IMR-90 (cell line): ENCODE measurements at regions not wholly inside any gene's neighbourhood (a gene's known extent, or its start where the extent isn't known, plus 50 kb on each side); places are given as distances from the start of the nearest gene placed in this dataset.

Experiments used
- ATAC-seq: fragments of 200-7000 bp; cut with Tn5 transposase; 2 replicates; pipeline ENCODE4 v1.9.1; 2020; ENCODE audit warnings: low read depth, mild to moderate bottlenecking, moderate library complexity
- BruUV-seq: library from RNA; stranded (reverse); fragments of 400-500 nt; replicated peaks from 2 replicates; lab custom pipeline; 2021; lab: Mats Ljungman, UMichigan
- CTCF ChIA-PET: fragments of 300-600 bp; formaldehyde crosslinking; extraction: SDS; loops from one replicate; lab custom pipeline; 2021; ENCODE audit warnings: antibody characterized with exemption; lab: Yijun Ruan, JAX
- POLR2A ChIA-PET: fragments of 300-600 bp; sonication (Branson Sonifier 250); formaldehyde crosslinking; loops from one replicate; lab custom pipeline; 2022; ENCODE audit warnings: antibody characterized with exemption; ENCODE audit not compliant: unreplicated experiment; lab: Charles Lee
- DNase-seq: peaks from one replicate; pipeline ENCODE4 v3.0.0; 2013
- H2AFZ ChIP-seq: replicated peaks from 2 replicates; pipeline ENCODE3; 2013; ENCODE audit warnings: low read length, mild to moderate bottlenecking; ENCODE audit not compliant: poor library complexity
- H2AK5ac ChIP-seq: 2 replicates; pipeline ENCODE4 v1.6.1; 2013; ENCODE audit warnings: low read depth, low read length, inconsistent platforms
- H2AK9ac ChIP-seq: replicated peaks from 2 replicates; pipeline ENCODE3; 2013; ENCODE audit warnings: mild to moderate bottlenecking, low read depth, low read length, moderate library complexity; ENCODE audit not compliant: poor library complexity
- H2BK120ac ChIP-seq: 2 replicates; pipeline ENCODE4 v1.6.1; 2013; ENCODE audit warnings: low read depth, low read length, inconsistent platforms
- H2BK15ac ChIP-seq: 3 replicates; pipeline ENCODE4 v1.6.1; 2013; ENCODE audit warnings: low read depth, low read length, inconsistent platforms
- H2BK20ac ChIP-seq: 2 replicates; pipeline ENCODE4 v1.6.1; 2013; ENCODE audit warnings: low read depth, mild to moderate bottlenecking, inconsistent platforms, low read length, moderate library complexity
- H2BK5ac ChIP-seq: 2 replicates; pipeline ENCODE4 v1.6.1; 2013; ENCODE audit warnings: mild to moderate bottlenecking, low read depth, low read length, inconsistent platforms; ENCODE audit not compliant: poor library complexity, severe bottlenecking
- H3K14ac ChIP-seq: replicated peaks from 2 replicates; pipeline ENCODE4 v1.6.1; 2013; ENCODE audit warnings: low read depth, low read length, inconsistent platforms
- H3K18ac ChIP-seq: 2 replicates; pipeline ENCODE4 v1.6.1; 2013; ENCODE audit warnings: low read depth, low read length, control low read depth
- H3K23ac ChIP-seq: 2 replicates; pipeline ENCODE4 v1.6.1; 2013; ENCODE audit warnings: low read depth, low read length, inconsistent platforms
- H3K27ac ChIP-seq: 2 replicates; pipeline ENCODE4 v1.5.1; 2013; ENCODE audit warnings: mild to moderate bottlenecking, control low read depth, low read length; ENCODE audit not compliant: insufficient read depth
- H3K27me3 ChIP-seq: 2 replicates; pipeline ENCODE4 v1.6.1; 2013; ENCODE audit warnings: low read length; ENCODE audit not compliant: control insufficient read depth, insufficient read depth
- H3K36me3 ChIP-seq: 2 replicates; pipeline ENCODE4 v1.6.1; 2013; ENCODE audit warnings: low read length, mixed read lengths; ENCODE audit not compliant: control insufficient read depth, insufficient read depth
- H3K4ac ChIP-seq: 2 replicates; pipeline ENCODE4 v1.6.1; 2013; ENCODE audit warnings: low read depth, low read length, inconsistent platforms
- H3K4me1 ChIP-seq: 2 replicates; pipeline ENCODE4 v1.6.1; 2013; ENCODE audit warnings: low read length, mixed read lengths; ENCODE audit not compliant: control insufficient read depth, insufficient read depth
- H3K4me2 ChIP-seq: 2 replicates; pipeline ENCODE4 v1.6.1; 2013; ENCODE audit warnings: low read depth, mild to moderate bottlenecking, control low read depth, low read length, moderate library complexity
- H3K4me3 ChIP-seq: 2 replicates; pipeline ENCODE4 v1.5.1; 2013; ENCODE audit warnings: low read depth, mild to moderate bottlenecking, control low read depth, low read length, moderate library complexity; ENCODE audit not compliant: insufficient read depth
- H3K56ac ChIP-seq: 2 replicates; pipeline ENCODE4 v1.6.1; 2013; ENCODE audit warnings: low read length, inconsistent platforms; ENCODE audit not compliant: insufficient read depth; ENCODE audit errors: extremely low read depth
- H3K79me1 ChIP-seq, 2 experiments: 2 replicates each; pipeline ENCODE4 v1.6.1; 2013; ENCODE audit warnings: low read length in 2 of 2, inconsistent platforms in 1 of 2, low read depth in 1 of 2
- H3K9ac ChIP-seq: 2 replicates; pipeline ENCODE4 v1.6.1; 2013; ENCODE audit warnings: low read depth, low read length, control low read depth
- H3K9me1 ChIP-seq: 2 replicates; pipeline ENCODE4 v1.6.1; 2013; ENCODE audit warnings: low read length, inconsistent platforms; ENCODE audit not compliant: insufficient read depth
- H3K9me3 ChIP-seq: 2 replicates; pipeline ENCODE4 v1.6.1; 2013; ENCODE audit warnings: low read length; ENCODE audit not compliant: control insufficient read depth, insufficient read depth
- H4K20me1 ChIP-seq: 2 replicates; pipeline ENCODE4 v1.6.1; 2013; ENCODE audit warnings: low read length, inconsistent platforms; ENCODE audit not compliant: insufficient read depth
- H4K5ac ChIP-seq: 2 replicates; pipeline ENCODE4 v1.6.1; 2013; ENCODE audit warnings: mild to moderate bottlenecking, low read depth, low read length, control low read depth
- H4K8ac ChIP-seq, 2 experiments: 2 replicates each; pipeline ENCODE4 v1.6.1; 2013; ENCODE audit warnings: low read depth in 2 of 2, low read length in 2 of 2, control low read depth in 1 of 2, inconsistent platforms in 1 of 2
- H4K91ac ChIP-seq: 2 replicates; pipeline ENCODE4 v1.6.1; 2013; ENCODE audit warnings: low read depth, low read length, inconsistent platforms; ENCODE audit not compliant: insufficient read depth
- BHLHE40 ChIP-seq: fragments of 150-350 bp; IDR thresholded peaks from 2 replicates; pipeline ENCODE4 v1.6.1; 2016; ENCODE audit warnings: mild to moderate bottlenecking, low read depth, low read length
- CEBPB ChIP-seq: IDR thresholded peaks from 2 replicates; pipeline ENCODE4 v1.6.1; 2012; ENCODE audit warnings: low read depth, low read length, improper control_type of control experiment
- FOS ChIP-seq: fragments of 150-350 bp; IDR thresholded peaks from 2 replicates; pipeline ENCODE4 v1.6.1; 2016; ENCODE audit warnings: low read depth, low read length
- MAZ ChIP-seq: IDR thresholded peaks from 2 replicates; pipeline ENCODE4 v1.6.1; 2012; ENCODE audit warnings: low read depth, mild to moderate bottlenecking, low read length, improper control_type of control experiment, moderate library complexity, borderline replicate concordance
- POLR2A ChIP-seq: IDR thresholded peaks from 2 replicates; pipeline ENCODE4 v1.6.1; 2012; ENCODE audit warnings: mild to moderate bottlenecking, low read depth, low read length
- RAD21 ChIP-seq: IDR thresholded peaks from 2 replicates; pipeline ENCODE4 v1.6.1; 2012; ENCODE audit warnings: low read length, improper control_type of control experiment
- RCOR1 ChIP-seq: IDR thresholded peaks from 2 replicates; pipeline ENCODE4 v1.6.1; 2012; ENCODE audit warnings: mild to moderate bottlenecking, low read length, improper control_type of control experiment; ENCODE audit not compliant: insufficient replicate concordance
- WGBS, 2 experiments: methylation state at CpG; one replicate each; pipeline versions ENCODE4 v1.1.5 to v1.1.7; 2013; ENCODE audit warnings: missing lambda C conversion rate in 2 of 2; ENCODE audit not compliant: insufficient read length in 1 of 2; ENCODE audit errors: extremely low coverage in 2 of 2; 5-methylcytosine and 5-hydroxymethylcytosine counted together
- dilution Hi-C: fragments of 300-500 bp; cut with HindIII; formaldehyde crosslinking; loops from one replicate; pipeline ENCODE4 v1.14.3; 2018; ENCODE audit warnings: low sequenced_read_pairs; ENCODE audit not compliant: unreplicated experiment
- in situ Hi-C: fragments of 300-500 bp; cut with MboI; formaldehyde crosslinking; loops from 3 replicates; pipeline ENCODE4 v1.14.3; 2019; ENCODE audit warnings: low sequenced_read_pairs, inconsistent platforms, mixed read lengths
- intact Hi-C: fragments of 100-400 bp; cut with micrococcal nuclease; formaldehyde crosslinking; loops from 2 replicates; pipeline ENCODE4 v1.10.0; 2022
- TF ChIP-seq, protein P1 (sequence below): conservative IDR thresholded peaks from 2 replicates; pipeline ENCODE4 v1.5.1; 2012; ENCODE audit warnings: mild to moderate bottlenecking, low read depth, low read length, improper control_type of control experiment
- TF ChIP-seq, protein P2 (sequence below): fragments of 150-350 bp; IDR thresholded peaks from 2 replicates; pipeline ENCODE4 v1.6.1; 2017; ENCODE audit warnings: mild to moderate bottlenecking, antibody characterized with exemption, low read length, low read depth
- TF ChIP-seq, protein P3 (sequence below): fragments of 150-350 bp; IDR thresholded peaks from 2 replicates; pipeline ENCODE4 v1.6.1; 2016; ENCODE audit warnings: low read depth, mild to moderate bottlenecking, low read length, moderate library complexity, borderline replicate concordance

DNA sequence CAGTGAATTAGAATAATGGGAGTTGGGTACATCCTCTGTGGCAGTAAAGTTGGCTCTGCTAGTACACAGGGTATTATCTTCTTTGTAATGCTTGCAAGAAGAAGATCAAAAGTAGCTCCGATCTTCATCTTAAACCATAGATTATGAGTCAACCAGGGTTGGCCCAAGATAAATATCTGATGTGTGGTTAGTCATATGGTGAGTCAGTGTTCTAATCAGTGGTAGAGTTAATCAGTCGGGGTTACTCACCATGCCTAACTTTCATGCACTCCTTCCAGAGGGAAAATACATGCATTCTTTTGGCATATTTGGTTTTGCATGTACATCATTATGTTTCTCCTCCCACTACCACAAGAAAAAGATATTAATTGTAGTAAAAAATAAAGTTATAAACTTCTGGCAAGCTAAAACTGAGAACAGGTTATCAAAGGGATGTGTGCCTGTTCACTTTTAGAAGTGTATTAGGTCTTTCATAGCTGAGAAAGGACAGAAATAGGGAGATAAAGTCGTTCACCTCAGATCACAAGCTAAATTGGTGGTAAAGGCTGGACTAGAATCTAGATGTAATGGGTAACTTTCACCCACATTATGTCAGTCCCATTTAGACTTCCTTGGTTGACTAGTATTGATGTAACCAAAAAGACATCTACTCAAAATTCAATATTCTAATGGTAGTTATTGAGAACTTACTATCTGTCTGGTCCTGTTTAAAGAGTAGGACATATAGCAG, 684.4 kb downstream of the IRS1 start:
- H3K18ac ChIP-seq: peak overlapping the region; percentile 95
- no peaks in the 10 kb centered on the region for H3K9me3 ChIP-seq
- CTCF ChIA-PET: interaction anchor here (0.6 kb wide), 1 partner anchor 583 kb away, joined by 4 read pairs; no protein-coding TSS in a partner anchor
- dilution Hi-C loops: no loop called here
- H3K14ac ChIP-seq: peak overlapping the region; percentile 78
- WGBS, 2 experiments: no CpG with 5 or more reads among the region's 3 CpGs
- H2BK20ac ChIP-seq: peak overlapping the region; percentile 98
- peaks cover 8% of the 10 kb centered on the region for H3K4me1 ChIP-seq
- H4K8ac ChIP-seq: peak overlapping the region; percentile 71 to 89
- peak overlapping the region; percentile 94 for H4K5ac ChIP-seq
- H3K9me1 ChIP-seq: peaks cover 4% of the 10 kb centered on the region
- in situ Hi-C loops: loop anchor here (5.0 kb wide), 1 partner anchor 682 kb away; the partner anchor contains the start of gene IRS1
- no peaks in the 10 kb centered on the region for H4K20me1 ChIP-seq
- no peaks in the 10 kb centered on the region for H3K36me3 ChIP-seq
- TSS peak; percentile 95 for BruUV-seq
- no peaks in the 10 kb centered on the region for H3K27me3 ChIP-seq
- peak overlapping the region; percentile 73; the same call in 1 of the 2 replicates for H3K4me2 ChIP-seq
- H2BK120ac ChIP-seq: peak overlapping the region; percentile 100
- DNase-seq (peak; percentile 99), ATAC-seq (peak; percentile 70)
- H2AFZ ChIP-seq: no peak overlapping the region
- intact Hi-C loops: loop anchor here (1.0 to 5.0 kb wide), 7 partner anchors 33 to 677 kb away; no protein-coding TSS in a partner anchor
- H2AK5ac ChIP-seq: peak overlapping the region; percentile 40
- H2BK5ac ChIP-seq: peak overlapping the region; percentile 99
- peak overlapping the region; percentile 50 for H3K27ac ChIP-seq
- H3K4me3 ChIP-seq: no peak overlapping the region
- TF ChIP-seq, protein P1, sequence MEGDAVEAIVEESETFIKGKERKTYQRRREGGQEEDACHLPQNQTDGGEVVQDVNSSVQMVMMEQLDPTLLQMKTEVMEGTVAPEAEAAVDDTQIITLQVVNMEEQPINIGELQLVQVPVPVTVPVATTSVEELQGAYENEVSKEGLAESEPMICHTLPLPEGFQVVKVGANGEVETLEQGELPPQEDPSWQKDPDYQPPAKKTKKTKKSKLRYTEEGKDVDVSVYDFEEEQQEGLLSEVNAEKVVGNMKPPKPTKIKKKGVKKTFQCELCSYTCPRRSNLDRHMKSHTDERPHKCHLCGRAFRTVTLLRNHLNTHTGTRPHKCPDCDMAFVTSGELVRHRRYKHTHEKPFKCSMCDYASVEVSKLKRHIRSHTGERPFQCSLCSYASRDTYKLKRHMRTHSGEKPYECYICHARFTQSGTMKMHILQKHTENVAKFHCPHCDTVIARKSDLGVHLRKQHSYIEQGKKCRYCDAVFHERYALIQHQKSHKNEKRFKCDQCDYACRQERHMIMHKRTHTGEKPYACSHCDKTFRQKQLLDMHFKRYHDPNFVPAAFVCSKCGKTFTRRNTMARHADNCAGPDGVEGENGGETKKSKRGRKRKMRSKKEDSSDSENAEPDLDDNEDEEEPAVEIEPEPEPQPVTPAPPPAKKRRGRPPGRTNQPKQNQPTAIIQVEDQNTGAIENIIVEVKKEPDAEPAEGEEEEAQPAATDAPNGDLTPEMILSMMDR: no peak
- TF ChIP-seq, protein P2, sequence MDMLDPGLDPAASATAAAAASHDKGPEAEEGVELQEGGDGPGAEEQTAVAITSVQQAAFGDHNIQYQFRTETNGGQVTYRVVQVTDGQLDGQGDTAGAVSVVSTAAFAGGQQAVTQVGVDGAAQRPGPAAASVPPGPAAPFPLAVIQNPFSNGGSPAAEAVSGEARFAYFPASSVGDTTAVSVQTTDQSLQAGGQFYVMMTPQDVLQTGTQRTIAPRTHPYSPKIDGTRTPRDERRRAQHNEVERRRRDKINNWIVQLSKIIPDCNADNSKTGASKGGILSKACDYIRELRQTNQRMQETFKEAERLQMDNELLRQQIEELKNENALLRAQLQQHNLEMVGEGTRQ: no peak
- peak; percentile 22 for TF ChIP-seq RCOR1
- peak; percentile 100 for TF ChIP-seq FOS
- no peak for TF ChIP-seq RAD21
- TF ChIP-seq, protein P3, sequence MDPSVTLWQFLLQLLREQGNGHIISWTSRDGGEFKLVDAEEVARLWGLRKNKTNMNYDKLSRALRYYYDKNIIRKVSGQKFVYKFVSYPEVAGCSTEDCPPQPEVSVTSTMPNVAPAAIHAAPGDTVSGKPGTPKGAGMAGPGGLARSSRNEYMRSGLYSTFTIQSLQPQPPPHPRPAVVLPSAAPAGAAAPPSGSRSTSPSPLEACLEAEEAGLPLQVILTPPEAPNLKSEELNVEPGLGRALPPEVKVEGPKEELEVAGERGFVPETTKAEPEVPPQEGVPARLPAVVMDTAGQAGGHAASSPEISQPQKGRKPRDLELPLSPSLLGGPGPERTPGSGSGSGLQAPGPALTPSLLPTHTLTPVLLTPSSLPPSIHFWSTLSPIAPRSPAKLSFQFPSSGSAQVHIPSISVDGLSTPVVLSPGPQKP: no peak
- TF ChIP-seq BHLHE40: peak; percentile 60; the same call in 1 of the 2 replicates
- TF ChIP-seq MAZ: no peak
- TF ChIP-seq CEBPB: peak; percentile 46; the same call in 1 of the 2 replicates
- peak; percentile 28; the same call in 1 of the 2 replicates for TF ChIP-seq POLR2A
- peaks cover 0 to 7% of the 10 kb centered on the region in 2 experiments; a peak in 2 of 4 replicates for H3K79me1 ChIP-seq
- H3K56ac ChIP-seq: peak overlapping the region; percentile 89
- peak overlapping the region; percentile 100 for H3K4ac ChIP-seq
- POLR2A ChIA-PET: interaction anchor here (0.6 to 0.8 kb wide), 2 partner anchors 72 to 226 kb away, joined by 3 read pairs; no protein-coding TSS in a partner anchor
- H4K91ac ChIP-seq: peak overlapping the region; percentile 96
- no peak overlapping the region; the same call in 1 of the 2 replicates for H3K9ac ChIP-seq
- H2AK9ac ChIP-seq: no peak overlapping the region
- H3K23ac ChIP-seq: peak overlapping the region; percentile 81
- H2BK15ac ChIP-seq: peak overlapping the region; percentile 89; the same call in 2 of the 3 replicates
